NCI-H2196 (cell line): ENCODE measurements at regions not wholly inside any gene's neighbourhood (a gene's known extent, or its start where the extent isn't known, plus 50 kb on each side); places are given as distances from the start of the nearest gene placed in this dataset.

Experiments used
- DNase-seq: peaks from one replicate; lab custom pipeline; 2025; ENCODE audit not compliant: unreplicated experiment; lab: John Stamatoyannopoulos, UW

DNA sequence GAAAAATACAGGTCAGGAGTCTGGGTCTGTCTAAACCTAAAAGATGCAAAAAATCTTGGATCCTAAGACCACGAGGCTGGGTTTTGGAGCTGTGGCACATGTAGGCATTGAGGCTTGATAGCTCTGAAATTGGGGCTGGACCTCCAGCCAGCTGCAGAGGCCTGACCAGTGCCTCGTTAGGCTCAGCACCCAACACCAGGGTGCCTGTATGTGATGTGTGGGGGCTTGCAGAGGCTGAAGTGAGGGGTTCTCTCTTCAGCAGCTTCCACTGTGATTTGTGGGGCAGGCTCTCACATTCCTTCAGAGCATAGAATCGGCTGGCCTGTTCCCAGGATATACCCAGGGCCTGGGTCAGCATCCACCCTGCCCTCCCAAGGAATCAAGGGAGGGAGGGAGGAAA, 247.8 kb downstream of the BUB3 start:
- DNase-seq, result no peak

DNA sequence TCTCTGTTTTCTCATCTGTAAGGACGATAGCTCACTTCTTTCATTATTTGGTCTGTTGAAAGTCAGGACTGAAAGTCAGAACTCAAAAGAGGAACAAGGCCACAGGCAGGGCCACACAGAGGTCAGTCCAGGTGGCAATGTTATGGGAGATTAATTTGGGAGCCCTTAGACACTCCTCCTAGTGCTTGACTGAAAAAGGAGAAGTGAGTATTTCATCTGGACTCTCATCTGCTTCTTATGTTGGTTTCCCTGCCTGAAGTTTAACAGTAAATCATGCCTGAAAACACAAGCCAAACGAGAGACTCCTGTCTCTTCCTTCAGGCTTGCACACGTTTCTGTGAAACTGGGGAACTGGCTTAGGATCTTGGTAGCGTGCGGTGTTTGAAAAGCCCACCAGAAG, 248.5 kb downstream of the BUB3 start:
- no peak for DNase-seq

DNA sequence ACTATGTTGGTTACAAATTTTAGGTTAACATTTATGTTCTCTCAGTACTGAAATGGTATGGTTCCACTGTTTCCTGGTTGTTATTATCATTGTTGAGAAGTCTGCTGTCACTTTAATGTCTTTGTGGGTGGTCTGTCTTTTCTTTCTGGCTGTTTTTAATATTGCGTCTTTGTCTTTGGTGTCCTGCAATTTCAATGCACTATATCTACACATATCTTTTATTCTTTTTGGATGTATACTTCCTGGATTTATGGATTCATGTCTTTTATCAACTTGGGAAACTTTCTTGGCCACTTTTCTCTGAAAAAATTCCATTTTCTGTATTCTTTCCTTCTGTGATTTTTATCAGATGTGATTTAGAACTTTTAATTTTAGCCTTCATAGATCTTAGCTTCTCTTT, 250.2 kb downstream of the BUB3 start:
- no peak for DNase-seq

DNA sequence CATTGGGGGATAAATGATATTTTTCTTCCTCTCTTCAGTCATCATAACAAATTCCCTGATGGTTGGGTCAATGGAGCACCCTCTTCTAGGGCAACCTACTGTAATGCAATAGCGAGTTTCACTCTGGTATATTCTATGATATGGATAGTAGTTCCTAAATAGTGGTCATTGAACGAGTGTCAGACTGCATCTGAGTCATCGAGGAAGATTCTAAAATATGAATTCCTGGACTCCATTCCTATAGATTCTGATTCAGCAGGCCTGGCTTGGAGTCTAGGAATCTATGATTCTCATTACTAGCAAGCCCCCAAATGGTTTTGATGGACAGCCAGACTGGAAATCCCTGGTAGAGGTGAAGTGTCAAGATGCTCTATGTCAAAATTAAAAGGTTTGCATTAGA, 254.5 kb downstream of the BUB3 start:
- DNase-seq, result no peak

DNA sequence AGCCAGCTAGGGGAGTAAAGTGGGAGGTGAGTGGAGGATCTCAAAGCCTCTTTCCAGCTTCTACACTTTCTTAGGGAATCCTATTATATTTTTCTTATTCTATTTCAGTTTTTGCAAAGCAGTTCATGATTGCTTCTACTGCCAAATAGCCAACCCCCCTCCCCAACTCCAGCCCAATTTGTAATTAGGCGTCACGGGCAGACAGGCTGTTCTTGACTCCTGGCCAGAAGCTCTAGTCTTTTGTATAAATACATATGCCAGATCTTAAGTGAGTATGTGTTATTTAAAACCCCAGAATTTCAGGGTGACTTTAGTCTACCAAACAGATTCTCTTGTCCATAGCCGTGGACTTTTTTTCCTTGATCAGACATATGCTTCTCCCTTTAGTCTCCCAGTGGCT, 255.2 kb downstream of the BUB3 start:
- DNase-seq, result no peak

DNA sequence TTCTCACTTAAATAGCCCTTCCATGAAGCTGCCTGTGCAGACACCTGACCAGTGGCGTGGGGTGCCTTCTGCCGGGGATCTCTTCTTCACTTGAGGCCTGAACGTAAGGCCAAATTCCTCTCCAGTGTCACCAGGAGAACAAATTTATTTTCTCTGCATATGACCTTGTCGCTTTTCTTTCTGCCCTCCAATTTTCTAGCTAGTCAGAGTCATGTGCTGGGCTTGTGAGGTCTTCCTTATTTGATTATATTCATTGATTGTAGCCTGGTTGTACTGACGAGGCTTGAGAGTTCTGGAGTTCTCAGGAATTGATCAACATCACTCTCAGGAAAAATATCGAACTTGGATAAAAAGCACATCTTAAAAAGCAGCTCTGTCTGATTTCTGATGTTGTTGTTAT, 255.7 kb downstream of the BUB3 start:
- no peak for DNase-seq

DNA sequence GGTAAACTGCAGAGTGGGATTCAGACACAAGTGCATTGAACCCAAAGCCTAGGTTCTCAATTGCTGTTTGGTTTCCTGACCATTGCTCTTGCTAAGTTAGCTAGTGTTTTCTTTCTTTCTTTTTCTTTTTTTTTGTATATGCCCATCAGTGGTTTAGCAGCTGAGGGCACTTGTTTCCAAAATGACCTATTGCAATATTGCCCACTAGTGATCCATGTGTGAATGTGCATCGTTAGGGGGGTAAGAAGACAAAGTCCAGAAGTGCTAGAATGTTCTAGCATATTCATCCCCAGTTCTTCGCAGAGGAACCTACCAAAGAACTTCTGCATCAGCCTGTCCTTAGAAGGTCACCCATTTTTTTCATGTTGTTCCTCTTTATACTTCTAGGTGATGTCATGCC, 252.8 kb upstream of the GPR26 start:
- no peak for DNase-seq

DNA sequence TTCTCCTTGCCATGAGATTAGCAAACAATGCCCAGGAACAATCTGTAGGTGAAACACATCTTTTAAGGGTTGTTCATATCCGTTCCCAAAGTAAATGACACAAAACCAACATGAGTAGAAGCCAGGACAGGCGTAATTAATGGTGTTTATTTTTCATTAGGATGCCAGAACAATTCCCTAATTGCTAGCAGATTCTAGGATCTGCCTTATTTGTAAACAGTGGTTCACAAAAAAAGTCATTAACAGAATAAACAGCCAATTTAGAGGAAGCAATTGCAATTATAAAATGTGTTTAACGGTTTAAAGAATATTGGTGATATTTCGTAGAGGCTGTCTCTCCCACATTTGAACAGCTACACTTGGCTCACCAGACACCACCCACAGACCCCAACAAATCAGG, 250.6 kb upstream of the GPR26 start:
- DNase-seq, result no peak

DNA sequence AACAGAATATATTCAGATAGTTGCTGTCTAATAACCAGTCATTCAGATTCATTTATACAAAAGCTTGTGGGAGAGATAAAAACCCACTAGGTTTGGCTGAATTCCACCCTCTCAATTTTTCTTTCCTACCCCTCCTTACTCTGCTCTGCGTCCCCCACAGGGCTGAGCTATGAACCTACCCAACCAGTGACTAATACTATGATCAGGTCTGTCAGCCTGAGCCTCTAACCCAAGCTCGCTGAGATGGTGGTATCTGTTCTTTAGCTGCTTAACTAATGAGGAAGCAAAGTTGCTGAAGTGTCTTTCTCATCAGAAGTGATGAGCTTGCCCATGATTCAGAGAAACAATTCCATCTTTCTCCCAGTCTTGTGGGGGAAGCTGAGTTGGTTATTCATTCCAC, 248.7 kb upstream of the GPR26 start:
- no peak for DNase-seq

DNA sequence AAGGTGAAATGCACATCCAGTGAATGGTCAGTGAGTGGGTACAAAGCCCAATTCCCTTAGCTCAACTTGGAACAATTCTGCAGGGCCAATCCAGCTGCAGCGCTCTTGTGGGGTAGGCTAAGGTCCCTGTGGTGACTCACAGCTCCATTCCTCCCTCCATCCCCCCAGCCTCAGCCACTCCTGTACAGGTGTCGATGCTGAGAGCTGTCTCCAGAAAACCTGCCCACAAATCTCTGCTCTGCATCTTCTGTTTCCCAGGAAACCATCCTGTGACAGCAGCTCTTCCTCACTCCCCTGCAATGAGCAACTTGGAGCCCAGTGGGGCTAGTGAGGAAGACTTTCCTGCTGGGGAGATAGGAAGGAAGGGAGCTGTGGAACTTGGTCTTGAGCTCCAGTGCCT, 244.7 kb upstream of the GPR26 start:
- DNase-seq, result no peak

DNA sequence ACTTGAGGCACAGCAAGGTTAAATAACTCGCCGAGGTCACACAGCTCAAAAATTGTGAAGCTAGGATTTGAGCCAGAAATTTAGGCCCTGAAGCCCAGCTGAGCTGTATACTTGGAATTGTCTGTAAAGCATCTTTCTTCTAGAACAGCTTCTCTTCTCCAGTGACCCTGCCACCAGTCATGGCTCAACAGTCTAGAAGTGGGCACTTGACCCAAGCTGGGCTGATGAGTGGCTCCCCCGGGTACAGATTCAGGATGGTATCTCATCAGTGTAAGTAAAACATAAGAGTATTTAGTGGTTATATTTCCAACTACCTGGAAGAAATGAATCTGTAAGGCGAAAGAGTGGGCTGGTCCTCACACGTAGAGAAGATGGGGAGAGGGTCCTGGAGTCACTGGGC, 243.9 kb upstream of the GPR26 start:
- DNase-seq, result no peak

DNA sequence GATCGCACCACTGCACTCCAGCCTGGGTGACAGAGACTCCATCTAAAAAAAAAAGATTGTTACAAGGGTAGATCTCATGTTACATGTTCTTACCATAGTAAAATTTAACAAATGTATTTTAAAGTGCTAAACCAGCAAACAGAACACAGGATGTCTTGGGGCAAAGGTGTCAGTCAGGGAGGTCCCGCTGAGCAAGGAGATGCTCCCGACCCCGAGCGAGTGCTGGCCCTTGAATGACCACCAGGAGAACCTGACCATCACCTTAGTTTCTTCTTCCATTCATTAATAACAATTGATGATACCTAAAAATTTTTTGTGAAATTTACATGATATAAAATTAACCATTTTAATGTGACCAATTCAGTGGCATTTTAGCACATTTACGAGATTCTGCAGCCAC, 241.6 kb upstream of the GPR26 start:
- DNase-seq, result no peak

DNA sequence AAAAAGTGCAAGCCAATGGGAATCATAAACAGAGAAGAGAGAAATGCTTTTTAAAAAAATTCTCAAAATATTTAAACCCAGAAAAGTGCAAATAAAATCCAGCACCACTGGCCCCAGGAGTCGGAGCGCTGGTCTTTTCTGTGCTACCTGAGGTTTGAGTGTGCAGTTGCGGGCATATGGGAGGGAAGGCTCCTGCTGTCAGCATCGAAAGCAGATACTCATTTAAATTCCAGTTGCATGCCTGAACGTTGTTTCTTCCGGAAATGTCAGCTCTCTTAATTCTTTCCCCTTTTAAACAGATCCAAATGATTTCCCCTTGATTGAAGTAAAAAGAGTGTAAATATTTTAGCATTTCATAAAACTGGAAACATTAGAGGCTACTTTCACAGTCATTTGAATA, 240.5 kb upstream of the GPR26 start:
- no peak for DNase-seq

DNA sequence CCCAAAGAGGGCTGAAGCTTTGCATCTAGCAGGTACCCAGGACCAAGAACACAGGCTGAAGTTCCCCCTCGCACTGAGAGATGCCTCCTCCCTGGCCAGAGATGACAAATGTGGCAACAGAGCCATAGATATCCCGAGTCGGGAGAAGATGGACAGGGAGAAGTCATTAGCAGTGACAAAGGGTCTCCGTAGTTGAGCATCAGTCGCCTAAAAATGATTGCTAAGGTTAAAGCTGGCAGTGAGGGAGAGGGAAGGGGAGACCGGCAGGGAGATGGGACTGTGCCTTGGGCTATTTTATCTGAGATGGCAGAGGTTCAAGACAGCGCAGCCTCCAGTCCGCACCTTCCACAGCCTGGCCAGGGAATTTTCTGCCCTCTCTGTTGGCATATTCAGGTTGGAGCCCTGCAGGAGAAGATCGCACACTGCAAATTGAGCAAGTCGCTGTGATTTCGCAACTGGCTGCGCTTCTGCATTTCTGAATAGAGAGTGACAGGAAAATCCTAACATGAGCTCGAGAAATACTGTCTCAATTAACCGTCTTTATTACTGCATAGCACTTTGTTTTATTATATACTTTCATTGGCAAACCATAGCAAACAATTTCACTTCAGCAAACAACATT, 238.9 kb upstream of the GPR26 start:
- no peak for DNase-seq

DNA sequence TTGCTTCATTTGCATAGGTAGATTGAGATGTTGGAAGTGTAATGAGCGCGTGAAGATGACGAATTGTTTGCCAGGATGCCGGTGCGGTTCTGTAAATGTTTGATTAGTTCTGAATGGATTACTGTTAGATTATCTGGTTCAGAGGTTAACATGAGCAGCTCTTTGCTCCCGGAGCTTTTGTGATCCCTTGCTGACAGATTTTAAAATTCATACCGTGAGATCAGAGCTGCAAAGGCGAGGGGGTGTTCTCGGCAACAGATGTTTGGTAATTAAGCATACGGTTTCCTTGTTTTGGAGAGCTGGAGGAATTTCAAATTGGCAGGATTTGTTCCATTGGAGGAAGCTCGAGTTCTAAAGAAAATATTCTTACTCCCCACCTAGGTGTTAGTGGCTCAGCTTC, 237.8 kb upstream of the GPR26 start:
- no peak for DNase-seq

DNA sequence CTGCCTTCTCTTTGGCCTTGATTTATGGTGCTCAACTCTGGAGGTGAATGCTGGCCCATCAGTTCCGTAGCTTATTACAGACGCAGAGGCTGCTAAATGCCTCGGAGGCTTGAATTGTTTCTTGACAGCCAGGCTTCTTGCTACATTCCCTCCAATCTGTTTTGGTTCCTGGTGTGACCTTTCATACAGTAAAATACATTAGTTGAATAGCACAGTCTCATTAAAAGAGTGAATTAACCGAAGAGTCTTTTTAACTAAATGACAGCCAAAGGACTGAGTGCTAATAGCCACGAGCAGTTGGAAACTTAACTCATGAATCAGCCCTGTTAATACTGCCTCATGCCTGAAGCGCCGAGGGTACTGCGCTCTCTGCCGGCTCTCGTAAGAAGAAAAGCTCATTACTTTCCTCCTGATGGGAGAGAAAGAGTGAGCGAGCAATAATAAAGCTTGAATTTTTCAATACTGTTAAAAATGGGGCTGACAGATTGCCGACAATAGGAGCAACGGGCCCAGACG, 236.4 kb upstream of the GPR26 start:
- DNase-seq, result no peak

DNA sequence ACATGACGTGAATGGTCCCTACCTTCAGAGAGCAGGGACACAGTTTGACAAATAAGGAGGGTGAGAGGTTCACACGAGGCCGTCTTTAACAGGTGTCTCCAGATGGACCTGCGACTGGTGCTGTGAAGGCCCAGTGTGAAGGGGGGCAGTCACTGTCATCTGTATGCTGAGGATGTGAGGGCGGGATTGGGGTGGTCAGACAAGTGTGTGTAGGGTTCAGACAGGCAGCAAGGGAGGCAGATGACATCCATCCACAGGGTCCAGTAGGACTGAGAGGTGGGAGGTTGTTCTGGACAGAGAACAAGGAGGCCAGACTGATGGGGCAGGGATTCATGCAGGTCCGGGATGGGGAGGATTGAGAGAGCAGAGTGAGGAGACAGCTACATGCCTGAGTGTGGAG, 232.6 kb upstream of the GPR26 start:
- DNase-seq, result no peak

DNA sequence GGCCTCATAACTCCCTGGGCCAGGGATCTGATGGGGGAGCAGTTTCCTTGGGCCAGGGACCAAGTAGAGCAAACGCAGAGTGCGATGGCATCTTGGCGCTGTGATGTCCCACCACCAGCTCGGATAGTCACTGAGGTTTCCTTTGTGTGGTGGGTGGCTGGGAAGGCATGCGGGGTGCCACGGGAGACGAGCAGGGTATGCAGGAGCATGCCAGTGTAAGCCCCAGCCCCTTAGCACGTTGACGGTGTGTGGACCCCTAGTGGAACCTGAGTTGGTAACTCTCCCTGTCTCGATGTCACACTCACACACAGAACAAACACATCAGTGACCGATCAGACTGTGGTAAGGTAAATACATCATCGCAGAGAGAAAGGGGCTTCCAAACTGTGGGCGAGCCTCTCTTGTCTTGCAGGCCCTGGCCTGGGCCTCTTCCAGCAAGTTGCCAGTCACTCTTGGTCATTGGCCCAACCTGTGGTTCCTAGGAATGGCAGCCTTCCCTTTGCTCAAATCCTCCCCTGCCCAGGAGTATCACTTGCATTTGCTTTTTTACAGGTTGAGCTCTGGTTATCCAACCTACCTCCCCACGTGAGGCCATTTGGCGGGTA, 231.6 kb upstream of the GPR26 start:
- DNase-seq, result no peak

DNA sequence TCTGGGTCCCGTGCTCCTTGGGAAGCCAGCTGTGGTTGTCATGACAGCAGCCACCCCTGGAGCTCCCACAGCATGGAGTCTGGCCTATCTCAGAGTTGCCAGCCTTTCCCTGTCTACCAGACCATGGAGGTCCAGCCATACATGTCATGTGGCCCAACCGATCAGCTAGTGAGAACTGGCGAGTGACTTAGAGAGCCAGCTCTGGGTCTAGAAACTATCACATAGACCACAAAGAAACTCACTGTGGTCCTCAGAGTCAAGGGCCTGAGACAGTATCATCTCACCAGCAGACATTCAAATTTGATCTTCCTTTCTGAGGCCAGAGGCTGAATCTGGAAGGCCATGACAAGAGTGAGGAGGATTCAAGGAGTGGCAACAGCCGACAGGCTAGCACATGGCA, 223.3 kb upstream of the GPR26 start:
- DNase-seq, result no peak

DNA sequence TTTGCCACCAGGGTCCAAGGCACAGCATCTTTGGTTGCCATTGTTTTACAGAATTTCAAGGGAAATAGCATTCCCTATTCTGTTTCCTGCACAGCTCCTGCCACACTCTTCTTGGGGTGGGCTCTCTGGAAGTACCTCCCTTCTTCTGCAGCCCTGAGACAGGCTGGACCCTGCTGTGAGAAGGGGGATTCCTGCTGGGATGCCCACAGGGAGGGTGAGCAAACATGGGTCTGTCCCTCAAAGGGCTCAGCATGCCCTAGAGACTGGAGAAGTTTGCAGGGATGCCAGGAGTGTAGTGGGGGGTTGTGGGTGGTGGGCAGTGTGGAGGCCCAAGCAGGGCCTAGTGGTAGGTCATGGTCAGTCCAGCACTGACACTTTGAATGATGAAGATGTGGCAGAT, 222.2 kb upstream of the GPR26 start:
- no peak for DNase-seq

DNA sequence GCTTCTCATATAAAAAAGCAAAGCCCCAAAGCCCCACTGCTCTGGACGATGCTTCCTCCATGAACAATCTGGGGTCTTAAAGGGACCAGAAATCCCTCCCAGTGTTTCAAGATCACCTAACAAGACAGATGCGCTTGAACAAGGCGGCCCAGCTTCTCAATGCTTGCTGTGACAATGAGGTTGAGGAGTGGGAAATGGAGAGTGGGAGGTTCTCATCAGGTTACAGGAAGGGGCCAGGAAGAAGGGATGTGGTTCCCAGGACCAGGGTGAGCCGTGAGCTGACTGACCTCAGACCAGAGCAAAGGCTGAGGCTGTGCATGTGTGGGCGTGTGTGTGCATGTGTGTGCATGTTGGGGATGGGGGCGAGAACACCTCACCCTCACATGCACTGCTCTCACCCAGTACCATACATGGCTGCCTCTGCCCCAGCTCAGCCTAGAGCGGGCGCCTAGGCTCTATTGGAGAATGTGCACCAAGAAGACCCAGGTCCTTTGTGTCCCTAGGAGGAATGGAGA, 220.8 kb upstream of the GPR26 start:
- no peak for DNase-seq

DNA sequence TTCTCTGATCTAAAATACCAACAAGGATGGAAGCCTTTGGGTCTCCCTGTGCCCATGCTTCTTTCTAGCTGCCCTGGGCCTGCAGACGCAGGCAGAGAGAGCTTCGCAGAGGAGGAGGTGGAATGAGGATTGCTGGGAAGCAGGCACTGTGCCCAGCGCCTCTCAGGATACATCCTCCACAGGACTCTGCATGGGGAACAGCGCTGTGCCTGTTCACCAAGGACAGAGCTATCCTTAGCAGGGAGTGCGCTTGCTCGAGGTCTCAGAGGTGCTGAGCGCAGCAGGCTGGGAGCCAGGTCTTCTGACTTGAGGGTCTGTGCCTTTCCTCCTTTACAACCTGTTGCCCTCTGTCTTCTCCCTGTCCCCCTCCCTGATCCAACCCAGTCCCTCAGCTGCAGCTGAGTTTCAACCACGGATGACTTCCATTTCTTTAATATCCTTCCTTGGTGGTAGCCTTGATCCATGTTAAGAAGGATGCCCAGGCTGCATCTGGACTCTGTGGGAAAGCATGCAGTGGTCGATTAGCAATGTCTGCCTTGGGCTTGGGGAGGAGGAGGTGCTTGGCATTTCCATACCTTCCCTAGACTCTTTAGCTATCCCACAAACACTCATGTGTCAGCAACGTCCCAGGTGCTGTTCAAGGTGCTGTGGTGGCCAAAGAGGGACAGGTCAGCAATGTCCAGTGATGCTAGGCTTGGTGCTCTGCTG, 219.6 kb upstream of the GPR26 start:
- no peak for DNase-seq
